Hepatocyte (in vitro differentiated cells): ENCODE measurements at regions not wholly inside any gene's neighbourhood (a gene's known extent, or its start where the extent isn't known, plus 50 kb on each side); places are given as distances from the start of the nearest gene placed in this dataset.
A peak's percentile ranks its signal among the peaks of the same experiment; 100 is the strongest.

Source experiments
- DNase-seq: peaks from one replicate; pipeline ENCODE4 v3.0.0-alpha.2; 2016; ENCODE audit warnings: low spot score
- H2AFZ ChIP-seq: fragments of 200-600 bp; sonication (generic); 2 replicates; pipeline ENCODE4 v1.6.0; 2016; ENCODE audit warnings: antibody characterized with exemption, mild to moderate bottlenecking
- H3K27ac ChIP-seq: fragments of 200-600 bp; sonication (generic); 2 replicates; pipeline ENCODE4 v1.5.1; 2016; ENCODE audit warnings: mild to moderate bottlenecking
- H3K27me3 ChIP-seq: fragments of 200-600 bp; sonication (generic); 2 replicates; pipeline ENCODE4 v1.6.1; 2016
- H3K36me3 ChIP-seq: fragments of 200-600 bp; sonication (generic); replicated peaks from 2 replicates; pipeline ENCODE4 v1.5.1; 2016; ENCODE audit warnings: low read depth; ENCODE audit not compliant: insufficient read depth
- H3K4me1 ChIP-seq: fragments of 200-600 bp; sonication (generic); 2 replicates; pipeline ENCODE4 v1.5.1; 2016; ENCODE audit warnings: mild to moderate bottlenecking, moderate library complexity; ENCODE audit not compliant: insufficient read depth
- H3K4me2 ChIP-seq: fragments of 200-600 bp; sonication (generic); 2 replicates; pipeline ENCODE4 v1.6.0; 2016
- H3K4me3 ChIP-seq: fragments of 200-600 bp; sonication (generic); 2 replicates; pipeline ENCODE4 v1.5.1; 2016; ENCODE audit warnings: mild to moderate bottlenecking
- H3K79me2 ChIP-seq: fragments of 200-600 bp; sonication (generic); 2 replicates; pipeline ENCODE4 v1.6.0; 2017; ENCODE audit warnings: mild to moderate bottlenecking
- H3K9me2 ChIP-seq: fragments of 200-600 bp; sonication (generic); replicated peaks from 2 replicates; pipeline ENCODE4 v1.6.0; 2017; ENCODE audit warnings: mild to moderate bottlenecking; ENCODE audit not compliant: insufficient read depth
- H3K9me3 ChIP-seq: fragments of 200-600 bp; sonication (generic); 2 replicates; pipeline ENCODE4 v1.5.1; 2016; ENCODE audit warnings: low read depth, mild to moderate bottlenecking
- H4K20me1 ChIP-seq: fragments of 200-600 bp; sonication (generic); 2 replicates; pipeline ENCODE4 v1.6.0; 2016; ENCODE audit warnings: mild to moderate bottlenecking; ENCODE audit not compliant: insufficient read depth, poor library complexity, severe bottlenecking
- CTCF ChIP-seq: fragments of 200-600 bp; sonication (generic); IDR thresholded peaks from 2 replicates; pipeline ENCODE4 v1.5.1; 2016; ENCODE audit warnings: antibody characterized with exemption, mild to moderate bottlenecking; ENCODE audit not compliant: poor library complexity
- EZH2 ChIP-seq: fragments of 200-600 bp; sonication (generic); IDR thresholded peaks from 2 replicates; pipeline ENCODE4 v1.6.1; 2016; ENCODE audit warnings: antibody characterized with exemption, mild to moderate bottlenecking, borderline replicate concordance
- EZH2phosphoT487 ChIP-seq: fragments of 200-600 bp; sonication (generic); IDR thresholded peaks from one replicate; pipeline ENCODE4 v1.6.1; 2018; ENCODE audit warnings: antibody characterized with exemption, mild to moderate bottlenecking, low read depth, moderate library complexity; ENCODE audit not compliant: unreplicated experiment, severe bottlenecking
- WGBS: methylation state at CpG from one replicate; pipeline ENCODE4 v1.1.6; 2016; ENCODE audit warnings: low lambda C conversion rate; ENCODE audit errors: missing lambda C conversion rate; 5-methylcytosine and 5-hydroxymethylcytosine counted together

- Histone ChIP-seq H4K20me1 (no peaks in the 10 kb centered on the region), H3K36me3 (no peaks in the 10 kb centered on the region), H3K27me3 (peaks cover 3% of the 10 kb centered on the region), H3K4me1 (peaks cover 2% of the 10 kb centered on the region), H3K27ac (no peak overlapping the region), H3K4me3 (no peak overlapping the region), H2AFZ (no peak overlapping the region), H3K4me2 (no peak overlapping the region), H3K9me2 (no peaks in the 10 kb centered on the region), H3K79me2 (no peaks in the 10 kb centered on the region), H3K9me3 (no peaks in the 10 kb centered on the region)
- TF ChIP-seq CTCF = no peak
- no peak for TF ChIP-seq EZH2phosphoT487
- no peak for TF ChIP-seq EZH2
- no peak for DNase-seq
Measured at GRCh38 chr6:14040042-14040441, 77.5 kb upstream of the CD83 start.

GRCh38 chr6:14046476-14047068 lies 71.0 kb upstream of the CD83 start:
- peak; percentile 64 for TF ChIP-seq CTCF
- TF ChIP-seq EZH2phosphoT487 = no peak
- H3K4me1 ChIP-seq = no peaks in the 10 kb centered on the region
- no peaks in the 10 kb centered on the region for H3K9me2 ChIP-seq
- no peak overlapping the region for H3K4me2 ChIP-seq
- H3K36me3 ChIP-seq = no peaks in the 10 kb centered on the region
- H3K79me2 ChIP-seq = no peaks in the 10 kb centered on the region
- WGBS = 18% methylated on average over 8 of the region's 8 CpGs
- H3K4me3 ChIP-seq = no peak overlapping the region
- peaks cover 3% of the 10 kb centered on the region for H3K27me3 ChIP-seq
- H2AFZ ChIP-seq = no peak overlapping the region
- H3K9me3 ChIP-seq = no peaks in the 10 kb centered on the region
- peak; percentile 80 for DNase-seq
- no peak overlapping the region for H3K27ac ChIP-seq
- no peaks in the 10 kb centered on the region for H4K20me1 ChIP-seq

GRCh38 chr6:14047151-14047740 lies 70.3 kb upstream of the CD83 start:
- H3K79me2 ChIP-seq = no peaks in the 10 kb centered on the region
- DNase-seq = no peak
- WGBS = 78% methylated on average over 5 of the region's 5 CpGs

More at GRCh38 chr6:14047151-14047740, 70.3 kb upstream of the CD83 start:
- Histone ChIP-seq H4K20me1 (no peaks in the 10 kb centered on the region), H3K27ac (no peak overlapping the region), H3K4me1 (no peaks in the 10 kb centered on the region), H3K4me2 (no peak overlapping the region), H3K4me3 (no peak overlapping the region), H2AFZ (no peak overlapping the region), H3K9me2 (no peaks in the 10 kb centered on the region), H3K27me3 (peaks cover 3% of the 10 kb centered on the region), H3K36me3 (no peaks in the 10 kb centered on the region), H3K9me3 (no peaks in the 10 kb centered on the region)
- TF ChIP-seq CTCF = no peak
- TF ChIP-seq EZH2 = no peak
- no peak for TF ChIP-seq EZH2phosphoT487
